K562 (cell line): ENCODE measurements at regions not wholly inside any gene's neighbourhood (a gene's known extent, or its start where the extent isn't known, plus 50 kb on each side); places are given as distances from the start of the nearest gene placed in this dataset.

Source experiments
- NEUROD1 ChIP-seq: fragments of 150-350 bp; IDR thresholded peaks from 2 replicates; pipeline ENCODE4 v1.6.1; 2014; ENCODE audit warnings: borderline replicate concordance, low read length, low read depth; ENCODE audit not compliant: partially characterized antibody
- RAD51 ChIP-seq: fragments of 450-650 bp; IDR thresholded peaks from 2 replicates; pipeline ENCODE4 v1.7.1; 2016; ENCODE audit warnings: low read depth, mild to moderate bottlenecking, borderline replicate concordance
- ZBTB40 ChIP-seq, 2 experiments: fragments of 450-650 bp in 1 of 2; sonication (generic) in 1 of 2; formaldehyde crosslinking in 1 of 2; IDR thresholded peaks; 2 replicates each; pipeline versions ENCODE4 v1.7.1 to v1.9.0; 2016 to 2022; ENCODE audit warnings: inconsistent platforms in 1 of 2, mild to moderate bottlenecking in 1 of 2, missing genetic modification reagents in 1 of 2
- TF ChIP-seq, protein P1 (sequence below): fragments of 450-650 bp; IDR thresholded peaks from 2 replicates; pipeline ENCODE4 v1.6.1; 2016; ENCODE audit warnings: mild to moderate bottlenecking
- TF ChIP-seq, protein P2 (sequence below): fragments of 450-650 bp; formaldehyde crosslinking; IDR thresholded peaks from 2 replicates; pipeline ENCODE4 v1.4.0; 2020; ENCODE audit warnings: mild to moderate bottlenecking, mixed read lengths

DNA sequence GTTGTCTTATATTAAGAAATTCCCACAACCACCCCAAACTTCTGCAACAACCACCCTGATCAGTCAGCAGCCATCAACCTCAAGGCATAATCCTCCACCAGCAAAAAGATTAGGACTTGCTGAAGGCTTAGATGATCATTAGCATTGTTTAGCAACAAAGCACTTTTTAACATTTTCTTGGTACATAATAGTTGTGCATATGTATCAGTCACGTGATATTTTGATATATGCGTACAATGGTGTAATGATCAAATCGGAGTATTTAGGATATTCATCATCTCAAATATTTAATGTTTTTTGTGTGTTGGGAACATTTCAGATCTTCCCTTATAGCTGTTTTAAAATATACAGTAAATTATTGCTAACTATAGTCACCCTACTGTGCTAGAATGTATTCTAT is 73.5 kb upstream of the API5 start (continued):
- TF ChIP-seq ZBTB40 (IDR thresholded peaks at IDR 0.05) = no peak
- no peak for TF ChIP-seq ZBTB40 (CRISPR knock-in tag; IDR thresholded peaks at IDR 0.05)
- TF ChIP-seq RAD51 = 0 out of 2 replicates have a peak, but pooled peaks have one; percentile 21
- TF ChIP-seq, protein P1, sequence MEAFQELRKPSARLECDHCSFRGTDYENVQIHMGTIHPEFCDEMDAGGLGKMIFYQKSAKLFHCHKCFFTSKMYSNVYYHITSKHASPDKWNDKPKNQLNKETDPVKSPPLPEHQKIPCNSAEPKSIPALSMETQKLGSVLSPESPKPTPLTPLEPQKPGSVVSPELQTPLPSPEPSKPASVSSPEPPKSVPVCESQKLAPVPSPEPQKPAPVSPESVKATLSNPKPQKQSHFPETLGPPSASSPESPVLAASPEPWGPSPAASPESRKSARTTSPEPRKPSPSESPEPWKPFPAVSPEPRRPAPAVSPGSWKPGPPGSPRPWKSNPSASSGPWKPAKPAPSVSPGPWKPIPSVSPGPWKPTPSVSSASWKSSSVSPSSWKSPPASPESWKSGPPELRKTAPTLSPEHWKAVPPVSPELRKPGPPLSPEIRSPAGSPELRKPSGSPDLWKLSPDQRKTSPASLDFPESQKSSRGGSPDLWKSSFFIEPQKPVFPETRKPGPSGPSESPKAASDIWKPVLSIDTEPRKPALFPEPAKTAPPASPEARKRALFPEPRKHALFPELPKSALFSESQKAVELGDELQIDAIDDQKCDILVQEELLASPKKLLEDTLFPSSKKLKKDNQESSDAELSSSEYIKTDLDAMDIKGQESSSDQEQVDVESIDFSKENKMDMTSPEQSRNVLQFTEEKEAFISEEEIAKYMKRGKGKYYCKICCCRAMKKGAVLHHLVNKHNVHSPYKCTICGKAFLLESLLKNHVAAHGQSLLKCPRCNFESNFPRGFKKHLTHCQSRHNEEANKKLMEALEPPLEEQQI = no peak
- no peak for TF ChIP-seq NEUROD1
- TF ChIP-seq, protein P2, sequence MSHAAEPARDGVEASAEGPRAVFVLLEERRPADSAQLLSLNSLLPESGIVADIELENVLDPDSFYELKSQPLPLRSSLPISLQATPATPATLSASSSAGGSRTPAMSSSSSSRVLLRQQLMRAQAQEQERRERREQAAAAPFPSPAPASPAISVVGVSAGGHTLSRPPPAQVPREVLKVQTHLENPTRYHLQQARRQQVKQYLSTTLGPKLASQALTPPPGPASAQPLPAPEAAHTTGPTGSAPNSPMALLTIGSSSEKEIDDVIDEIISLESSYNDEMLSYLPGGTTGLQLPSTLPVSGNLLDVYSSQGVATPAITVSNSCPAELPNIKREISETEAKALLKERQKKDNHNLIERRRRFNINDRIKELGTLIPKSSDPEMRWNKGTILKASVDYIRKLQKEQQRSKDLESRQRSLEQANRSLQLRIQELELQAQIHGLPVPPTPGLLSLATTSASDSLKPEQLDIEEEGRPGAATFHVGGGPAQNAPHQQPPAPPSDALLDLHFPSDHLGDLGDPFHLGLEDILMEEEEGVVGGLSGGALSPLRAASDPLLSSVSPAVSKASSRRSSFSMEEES (CRISPR knock-in tag) = peak; percentile 91
- TF ChIP-seq, all 486 proteins: peak for 2
